GM12878 (cell line): ENCODE measurements at regions not wholly inside any gene's neighbourhood (a gene's known extent, or its start where the extent isn't known, plus 50 kb on each side); places are given as distances from the start of the nearest gene placed in this dataset.

Experiments
- ATAC-seq: fragments of 200-7000 bp; cut with Tn5 transposase; 3 replicates; pipeline ENCODE4 v1.9.1; 2020; ENCODE audit warnings: mild to moderate bottlenecking, moderate library complexity
- BruUV-seq: library from RNA; stranded (reverse); fragments of 400-500 nt; replicated peaks from 2 replicates; lab custom pipeline; 2021; lab: Mats Ljungman, UMichigan
- CTCF ChIA-PET: fragments of 300-600 bp; sonication (Branson Sonifier 250); formaldehyde crosslinking; extraction: SDS; loops from one replicate; lab custom pipeline; 2021; ENCODE audit warnings: inconsistent platforms; lab: Yijun Ruan, JAX
- POLR2A ChIA-PET: fragments of 350-600 bp; formaldehyde crosslinking; extraction: SDS; loops from one replicate; lab custom pipeline; 2021; ENCODE audit warnings: inconsistent platforms; lab: Charles Lee
- RAD21 ChIA-PET: fragments of 300-600 bp; sonication (Branson Sonifier 250); formaldehyde crosslinking; loops from one replicate; lab custom pipeline; 2023; ENCODE audit warnings: antibody characterized with exemption; ENCODE audit not compliant: unreplicated experiment; lab: Charles Lee
- SMC1A ChIA-PET: fragments of 300-600 bp; sonication (Branson Sonifier 250); formaldehyde crosslinking; loops from one replicate; lab custom pipeline; 2023; ENCODE audit not compliant: unreplicated experiment, uncharacterized antibody; lab: Charles Lee
- DNase-seq: peaks from one replicate; pipeline ENCODE4 v3.0.0-alpha.2; 2011; ENCODE audit warnings: low read depth, low spot score
- FAIRE-seq: peaks from 3 replicates; lab custom pipeline; 2011; peaks lifted over from hg19 to GRCh38; lab: Jason Lieb, UNC
- H2AFZ ChIP-seq: 2 replicates; pipeline ENCODE4 v1.6.0; 2011; ENCODE audit warnings: low read depth, low read length, control low read depth; ENCODE audit not compliant: control insufficient read depth
- H3K27ac ChIP-seq: 2 replicates; pipeline ENCODE4 v1.5.1; 2011; ENCODE audit warnings: control low read depth; ENCODE audit not compliant: control insufficient read depth, insufficient read depth
- H3K27me3 ChIP-seq, 2 experiments: replicated peaks in 1 of 2; 2 replicates each; pipeline versions ENCODE4 v1.6.0 to v1.6.1; 2011; ENCODE audit warnings: low read length in 1 of 2; ENCODE audit not compliant: control insufficient read depth in 2 of 2, insufficient read depth in 2 of 2
- H3K36me3 ChIP-seq, 2 experiments: 2 replicates each; pipeline ENCODE4 v1.5.1; 2011; ENCODE audit warnings: low read length in 1 of 2; ENCODE audit not compliant: control insufficient read depth in 2 of 2, insufficient read depth in 2 of 2
- H3K4me1 ChIP-seq: 2 replicates; pipeline ENCODE4 v1.6.1; 2011; ENCODE audit warnings: mild to moderate bottlenecking, low read length, moderate library complexity, mixed read lengths; ENCODE audit not compliant: control insufficient read depth, insufficient read depth
- H3K4me2 ChIP-seq: 2 replicates; pipeline ENCODE4 v1.6.0; 2011; ENCODE audit warnings: control low read depth; ENCODE audit not compliant: control insufficient read depth, insufficient read depth
- H3K4me3 ChIP-seq: fragments of 200-600 bp; sonication (generic); 2 replicates; pipeline ENCODE4 v1.5.1; 2016
- H3K79me2 ChIP-seq: 2 replicates; pipeline ENCODE4 v1.6.0; 2011; ENCODE audit warnings: low read length; ENCODE audit not compliant: control insufficient read depth, insufficient read depth
- H3K9ac ChIP-seq: 2 replicates; pipeline ENCODE4 v1.8.0; 2011; ENCODE audit warnings: low read length, control low read depth, mixed read lengths; ENCODE audit not compliant: control insufficient read depth, insufficient read depth
- H3K9me3 ChIP-seq: replicated peaks from 3 replicates; pipeline ENCODE4 v1.5.1; 2011; ENCODE audit warnings: mild to moderate bottlenecking, low read length; ENCODE audit not compliant: control insufficient read depth, insufficient read depth
- H4K20me1 ChIP-seq: 2 replicates; pipeline ENCODE4 v1.6.0; 2011; ENCODE audit not compliant: control insufficient read depth, insufficient read depth
- CBX3 ChIP-seq: fragments of 200-600 bp; sonication (generic); IDR thresholded peaks from 2 replicates; pipeline ENCODE4 v1.6.1; 2016; ENCODE audit warnings: low read depth, borderline replicate concordance
- EZH2 ChIP-seq: IDR thresholded peaks from 2 replicates; pipeline ENCODE4 v1.6.1; 2012; ENCODE audit warnings: low read depth, mild to moderate bottlenecking, control low read depth, inconsistent platforms, low read length, borderline replicate concordance; ENCODE audit not compliant: control insufficient read depth
- MTA2 ChIP-seq: fragments of 450-650 bp; IDR thresholded peaks from 2 replicates; pipeline ENCODE4 v1.6.1; 2016; ENCODE audit warnings: low read depth, mild to moderate bottlenecking, moderate library complexity
- NFYB ChIP-seq: IDR thresholded peaks from 2 replicates; pipeline ENCODE4 v1.6.1; 2011; ENCODE audit warnings: low read depth, mild to moderate bottlenecking, low read length, improper control_type of control experiment, moderate library complexity; ENCODE audit not compliant: insufficient read depth
- RBBP5 ChIP-seq: fragments of 200-600 bp; sonication (generic); conservative IDR thresholded peaks from 2 replicates; pipeline ENCODE4 v1.6.1; 2016
- SIX5 ChIP-seq: IDR thresholded peaks from 2 replicates; pipeline ENCODE4 v1.6.1; 2011; ENCODE audit warnings: mild to moderate bottlenecking, low read depth, low read length, moderate library complexity; ENCODE audit not compliant: severe bottlenecking
- YY1 ChIP-seq: IDR thresholded peaks from 2 replicates; pipeline ENCODE4 v1.6.1; 2011; ENCODE audit warnings: low read depth, mild to moderate bottlenecking, low read length
- ZSCAN29 ChIP-seq: fragments of 450-650 bp; IDR thresholded peaks from 2 replicates; pipeline ENCODE4 v1.6.1; 2017; ENCODE audit warnings: mild to moderate bottlenecking, moderate library complexity
- WGBS: methylation state at CpG from one replicate; pipeline ENCODE4 v1.1.6; 2016; ENCODE audit warnings: low lambda C conversion rate; ENCODE audit not compliant: insufficient replicate concordance, insufficient coverage; ENCODE audit errors: missing lambda C conversion rate; 5-methylcytosine and 5-hydroxymethylcytosine counted together
- in situ Hi-C: fragments of 300-500 bp; cut with MboI; formaldehyde crosslinking; loops from 9 replicates; pipeline ENCODE4 v1.14.3; 2018; ENCODE audit warnings: mixed read lengths
- intact Hi-C: fragments of 100-400 bp; cut with micrococcal nuclease; formaldehyde crosslinking; loops from one replicate; pipeline ENCODE4 v1.14.2; 2022; ENCODE audit not compliant: unreplicated experiment
- TF ChIP-seq, protein P1 (sequence below): IDR thresholded peaks from 2 replicates; pipeline ENCODE4 v1.6.1; 2011; ENCODE audit warnings: mild to moderate bottlenecking, low read depth, low read length, moderate library complexity; ENCODE audit not compliant: insufficient replicate concordance

DNA sequence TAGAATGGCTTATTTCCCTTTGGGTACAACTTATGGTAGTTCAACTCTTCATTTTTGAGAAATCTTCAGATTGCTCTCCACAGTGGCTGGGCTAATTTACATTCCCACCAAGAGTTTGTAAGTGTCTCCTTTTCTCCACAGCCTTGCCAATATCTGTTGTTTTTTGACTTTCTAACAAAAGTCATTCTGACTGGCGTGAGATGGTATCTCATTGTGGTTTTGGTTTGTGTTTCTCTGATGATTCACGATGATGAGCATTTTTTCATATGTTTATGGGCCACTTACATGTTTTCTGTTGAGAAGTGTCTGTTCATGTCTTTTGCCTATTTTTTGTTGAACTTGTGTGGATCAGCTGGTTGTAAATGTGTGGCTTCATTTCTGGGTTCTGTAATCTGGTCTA lies 871.0 kb downstream of the EPHA4 start:
- no peak for DNase-seq
- no peak for ATAC-seq
- ChIA-PET POLR2A (no interaction called here), RAD21 (no interaction called here), CTCF (no interaction called here), SMC1A (no interaction called here)
- H3K9ac ChIP-seq = no peak overlapping the region
- no TSS peak for BruUV-seq
- in situ Hi-C loops = no loop called here
- FAIRE-seq = no peak
- H3K4me3 ChIP-seq = no peak overlapping the region
- H3K79me2 ChIP-seq = no peaks in the 10 kb centered on the region
- H3K27ac ChIP-seq = no peak overlapping the region
- intact Hi-C loops = no loop called here
- no peaks in the 10 kb centered on the region for H3K9me3 ChIP-seq
- no peaks in the 10 kb centered on the region for H4K20me1 ChIP-seq
- no peak overlapping the region for H2AFZ ChIP-seq
- H3K4me1 ChIP-seq = no peaks in the 10 kb centered on the region
- H3K27me3 ChIP-seq = no peaks in the 10 kb centered on the region
- 0% methylated on average over 2 of the region's 2 CpGs for WGBS
- H3K36me3 ChIP-seq = no peaks in the 10 kb centered on the region
- H3K4me2 ChIP-seq = no peak overlapping the region
- TF ChIP-seq ZSCAN29 (no peak), EZH2 (no peak)

DNA sequence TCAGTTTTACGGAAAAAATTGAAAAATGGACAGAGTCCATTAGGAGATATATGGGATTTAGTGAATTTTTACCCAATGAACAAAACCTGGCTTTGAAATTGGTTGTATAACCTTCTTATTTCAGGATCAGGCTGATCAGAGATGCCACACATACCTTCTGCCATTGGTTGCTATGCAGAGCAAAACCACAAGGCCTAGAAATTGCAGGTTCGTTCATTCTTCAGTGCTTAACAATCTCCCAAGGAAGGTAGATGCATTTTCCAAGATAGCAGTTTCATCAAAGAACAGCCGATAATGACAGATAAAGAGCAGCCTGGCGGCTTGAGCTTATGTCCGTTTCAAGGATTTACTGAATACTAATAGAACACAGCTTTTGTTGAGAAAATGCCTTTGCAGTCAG lies 868.8 kb downstream of the EPHA4 start:
- Histone ChIP-seq H3K4me1 (no peaks in the 10 kb centered on the region), H4K20me1 (no peaks in the 10 kb centered on the region), H3K36me3 (no peaks in the 10 kb centered on the region), H3K4me3 (no peak overlapping the region), H3K79me2 (no peaks in the 10 kb centered on the region), H3K27ac (no peak overlapping the region), H3K9me3 (no peaks in the 10 kb centered on the region), H3K4me2 (no peak overlapping the region), H2AFZ (no peak overlapping the region), H3K9ac (no peak overlapping the region), H3K27me3 (no peaks in the 10 kb centered on the region)
- WGBS = 39% methylated on average over 5 of the region's 5 CpGs
- no peak for DNase-seq
- in situ Hi-C loops = no loop called here
- ChIA-PET CTCF (no interaction called here), RAD21 (no interaction called here), SMC1A (no interaction called here), POLR2A (no interaction called here)
- intact Hi-C loops = no loop called here
- FAIRE-seq = no peak
- TF ChIP-seq, protein P1, sequence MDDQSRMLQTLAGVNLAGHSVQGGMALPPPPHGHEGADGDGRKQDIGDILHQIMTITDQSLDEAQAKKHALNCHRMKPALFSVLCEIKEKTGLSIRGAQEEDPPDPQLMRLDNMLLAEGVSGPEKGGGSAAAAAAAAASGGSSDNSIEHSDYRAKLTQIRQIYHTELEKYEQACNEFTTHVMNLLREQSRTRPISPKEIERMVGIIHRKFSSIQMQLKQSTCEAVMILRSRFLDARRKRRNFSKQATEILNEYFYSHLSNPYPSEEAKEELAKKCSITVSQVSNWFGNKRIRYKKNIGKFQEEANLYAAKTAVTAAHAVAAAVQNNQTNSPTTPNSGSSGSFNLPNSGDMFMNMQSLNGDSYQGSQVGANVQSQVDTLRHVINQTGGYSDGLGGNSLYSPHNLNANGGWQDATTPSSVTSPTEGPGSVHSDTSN = no peak
- TF ChIP-seq CBX3 = no peak
- no peak for TF ChIP-seq NFYB
- TF ChIP-seq RBBP5 = no peak
- no peak for TF ChIP-seq MTA2
- TF ChIP-seq YY1 = no peak
- TF ChIP-seq SIX5 = no peak
- no TSS peak for BruUV-seq
- ATAC-seq = no peak
